ENCODE measurements at regions not wholly inside any gene's neighbourhood (a gene's known extent, or its start where the extent isn't known, plus 50 kb on each side); places are given as distances from the start of the nearest gene placed in this dataset.

- Histone ChIP-seq H3K9ac (ENCODE audit: low read length) (no peak overlapping the region), H3K79me2 (ENCODE audit: control insufficient read depth, insufficient read depth, low read length, poor library complexity) (no peaks in the 10 kb centered on the region), H3K4me1 (ENCODE audit: control insufficient read depth in 1 of 2, insufficient read depth in 2 of 2, low read length in 2 of 2) (peaks cover 8% of the 10 kb centered on the region in 2 experiments), H2AFZ (ENCODE audit: insufficient read depth, low read length, poor library complexity) (no peak overlapping the region), H3K27me3 (ENCODE audit: insufficient read depth, low read length) (no peaks in the 10 kb centered on the region), H3K4me2 (ENCODE audit: low read length) (no peak overlapping the region), H2AK5ac (ENCODE audit: low read length) (no peak overlapping the region), H4K91ac (ENCODE audit: low read depth, low read length) (no peak overlapping the region), H3K4ac (ENCODE audit: low read depth, low read length) (no peak overlapping the region), H3K18ac (ENCODE audit: low read length) (no peak overlapping the region), H3K36me3 (ENCODE audit: control insufficient read depth in 1 of 2, insufficient read depth in 2 of 2, low read length in 2 of 2) (no peaks in the 10 kb centered on the region), H3K4me3 (ENCODE audit: low read depth, low read length) (no peak overlapping the region), H3K23ac (ENCODE audit: low read length) (no peak overlapping the region), H2BK12ac (ENCODE audit: low read length) (no peak overlapping the region), H3K27ac (ENCODE audit: low read depth, low read length) (no peak overlapping the region), H3K9me3 (ENCODE audit: insufficient read depth, low read depth, low read length) (peaks cover 3% of the 10 kb centered on the region), H3K79me1 (ENCODE audit: low read length) (no peaks in the 10 kb centered on the region), H4K12ac (ENCODE audit: low read depth, low read length) (no peak overlapping the region), H2BK5ac (ENCODE audit: low read depth, low read length, poor library complexity) (no peak overlapping the region), H2BK120ac (ENCODE audit: insufficient read depth, low read length, poor library complexity) (no peak overlapping the region), H4K8ac (ENCODE audit: low read depth, low read length) (no peak overlapping the region), H3K14ac (ENCODE audit: low read length) (no peak overlapping the region)
- no CpG with 5 or more reads among the region's 2 CpGs for WGBS (ENCODE audit: extremely low coverage, insufficient coverage, insufficient read length)
- no peak for DNase-seq
Observed at GRCh38 chr3:194781617-194782016, 95.9 kb downstream of the FAM43A start.

- H4K8ac ChIP-seq (ENCODE audit: low read depth, low read length): no peak overlapping the region
Observed at GRCh38 chr3:194782698-194783404, 97.2 kb downstream of the FAM43A start.

GRCh38 chr3:194784361-194784760, 98.7 kb downstream of the FAM43A start:
- no peak overlapping the region for H3K4me3 ChIP-seq (ENCODE audit: low read depth, low read length)
- H3K79me1 ChIP-seq (ENCODE audit: low read length): no peaks in the 10 kb centered on the region
- DNase-seq: no peak
- H2BK5ac ChIP-seq (ENCODE audit: low read depth, low read length, poor library complexity): no peak overlapping the region
- no peak overlapping the region for H3K23ac ChIP-seq (ENCODE audit: low read length)
- no peak overlapping the region for H2AK5ac ChIP-seq (ENCODE audit: low read length)
- WGBS (ENCODE audit: extremely low coverage, insufficient coverage, insufficient read length): no CpG with 5 or more reads among the region's 5 CpGs
- H4K91ac ChIP-seq (ENCODE audit: low read depth, low read length): no peak overlapping the region
- no peak overlapping the region for H3K27ac ChIP-seq (ENCODE audit: low read depth, low read length)
- H3K27me3 ChIP-seq (ENCODE audit: insufficient read depth, low read length): no peaks in the 10 kb centered on the region
- no peak overlapping the region for H2BK120ac ChIP-seq (ENCODE audit: insufficient read depth, low read length, poor library complexity)
- no peak overlapping the region for H3K4ac ChIP-seq (ENCODE audit: low read depth, low read length)
- no peak overlapping the region for H3K4me2 ChIP-seq (ENCODE audit: low read length)
- H3K9me3 ChIP-seq (ENCODE audit: insufficient read depth, low read depth, low read length): peaks cover 5% of the 10 kb centered on the region
- no peak overlapping the region for H2BK12ac ChIP-seq (ENCODE audit: low read length)
- no peaks in the 10 kb centered on the region for H3K79me2 ChIP-seq (ENCODE audit: control insufficient read depth, insufficient read depth, low read length, poor library complexity)
- no peak overlapping the region for H3K18ac ChIP-seq (ENCODE audit: low read length)
- no peak overlapping the region for H4K12ac ChIP-seq (ENCODE audit: low read depth, low read length)
- no peak overlapping the region for H2AFZ ChIP-seq (ENCODE audit: insufficient read depth, low read length, poor library complexity)
- no peak overlapping the region for H4K8ac ChIP-seq (ENCODE audit: low read depth, low read length)
- no peak overlapping the region for H3K14ac ChIP-seq (ENCODE audit: low read length)
- no peaks in the 10 kb centered on the region for H3K36me3 ChIP-seq (ENCODE audit: control insufficient read depth in 1 of 2, insufficient read depth in 2 of 2, low read length in 2 of 2)
- peaks cover 8% of the 10 kb centered on the region in 2 experiments for H3K4me1 ChIP-seq (ENCODE audit: control insufficient read depth in 1 of 2, insufficient read depth in 2 of 2, low read length in 2 of 2)
- no peak overlapping the region for H3K9ac ChIP-seq (ENCODE audit: low read length)

More at GRCh38 chr3:194782698-194783404, 97.2 kb downstream of the FAM43A start:
- Histone ChIP-seq H3K27me3 (ENCODE audit: insufficient read depth, low read length) (no peaks in the 10 kb centered on the region), H4K12ac (ENCODE audit: low read depth, low read length) (no peak overlapping the region), H3K27ac (ENCODE audit: low read depth, low read length) (no peak overlapping the region), H3K79me2 (ENCODE audit: control insufficient read depth, insufficient read depth, low read length, poor library complexity) (no peaks in the 10 kb centered on the region), H2BK120ac (ENCODE audit: insufficient read depth, low read length, poor library complexity) (no peak overlapping the region), H4K91ac (ENCODE audit: low read depth, low read length) (no peak overlapping the region), H3K4ac (ENCODE audit: low read depth, low read length) (no peak overlapping the region), H3K4me1 (ENCODE audit: control insufficient read depth in 1 of 2, insufficient read depth in 2 of 2, low read length in 2 of 2) (peaks cover 8% of the 10 kb centered on the region in 2 experiments), H3K23ac (ENCODE audit: low read length) (no peak overlapping the region), H3K9me3 (ENCODE audit: insufficient read depth, low read depth, low read length) (peaks cover 5% of the 10 kb centered on the region), H3K36me3 (ENCODE audit: control insufficient read depth in 1 of 2, insufficient read depth in 2 of 2, low read length in 2 of 2) (no peaks in the 10 kb centered on the region), H3K79me1 (ENCODE audit: low read length) (no peaks in the 10 kb centered on the region), H2AFZ (ENCODE audit: insufficient read depth, low read length, poor library complexity) (no peak overlapping the region), H3K4me3 (ENCODE audit: low read depth, low read length) (no peak overlapping the region), H3K18ac (ENCODE audit: low read length) (no peak overlapping the region), H2BK5ac (ENCODE audit: low read depth, low read length, poor library complexity) (no peak overlapping the region), H3K9ac (ENCODE audit: low read length) (no peak overlapping the region), H2BK12ac (ENCODE audit: low read length) (no peak overlapping the region), H2AK5ac (ENCODE audit: low read length) (no peak overlapping the region), H3K14ac (ENCODE audit: low read length) (no peak overlapping the region), H3K4me2 (ENCODE audit: low read length) (no peak overlapping the region)
- no peak for DNase-seq
- no CpG with 5 or more reads among the region's 13 CpGs for WGBS (ENCODE audit: extremely low coverage, insufficient coverage, insufficient read length)

GRCh38 chr3:194785315-194785714, 99.6 kb downstream of the FAM43A start:
- no CpG with 5 or more reads among the region's 4 CpGs for WGBS (ENCODE audit: extremely low coverage, insufficient coverage, insufficient read length)
- Histone ChIP-seq H2AK5ac (ENCODE audit: low read length) (no peak overlapping the region), H3K4me1 (ENCODE audit: control insufficient read depth in 1 of 2, insufficient read depth in 2 of 2, low read length in 2 of 2) (no peaks in the 10 kb centered on the region), H3K4me2 (ENCODE audit: low read length) (no peak overlapping the region), H3K27me3 (ENCODE audit: insufficient read depth, low read length) (no peaks in the 10 kb centered on the region), H3K18ac (ENCODE audit: low read length) (no peak overlapping the region), H3K27ac (ENCODE audit: low read depth, low read length) (no peak overlapping the region), H4K8ac (ENCODE audit: low read depth, low read length) (no peak overlapping the region), H3K23ac (ENCODE audit: low read length) (no peak overlapping the region), H2BK120ac (ENCODE audit: insufficient read depth, low read length, poor library complexity) (no peak overlapping the region), H2BK12ac (ENCODE audit: low read length) (no peak overlapping the region), H4K12ac (ENCODE audit: low read depth, low read length) (no peak overlapping the region), H3K9ac (ENCODE audit: low read length) (no peak overlapping the region), H2AFZ (ENCODE audit: insufficient read depth, low read length, poor library complexity) (peak overlapping the region; percentile 45), H3K9me3 (ENCODE audit: insufficient read depth, low read depth, low read length) (peaks cover 5% of the 10 kb centered on the region), H3K14ac (ENCODE audit: low read length) (no peak overlapping the region), H4K91ac (ENCODE audit: low read depth, low read length) (no peak overlapping the region), H3K4me3 (ENCODE audit: low read depth, low read length) (no peak overlapping the region), H3K4ac (ENCODE audit: low read depth, low read length) (no peak overlapping the region), H2BK5ac (ENCODE audit: low read depth, low read length, poor library complexity) (no peak overlapping the region), H3K79me1 (ENCODE audit: low read length) (no peaks in the 10 kb centered on the region), H3K36me3 (ENCODE audit: control insufficient read depth in 1 of 2, insufficient read depth in 2 of 2, low read length in 2 of 2) (no peaks in the 10 kb centered on the region), H3K79me2 (ENCODE audit: control insufficient read depth, insufficient read depth, low read length, poor library complexity) (no peaks in the 10 kb centered on the region)
- no peak for DNase-seq
